Erythroblast (primary cell): ENCODE measurements at regions not wholly inside any gene's neighbourhood (a gene's known extent, or its start where the extent isn't known, plus 50 kb on each side); places are given as distances from the start of the nearest gene placed in this dataset.

ENCODE experiments used
- GATA1 ChIP-seq: IDR thresholded peaks from 2 replicates; pipeline ENCODE4 v1.6.1; 2011; ENCODE audit warnings: low read depth, mild to moderate bottlenecking, control low read depth, low read length, moderate library complexity
- POLR2A ChIP-seq: IDR thresholded peaks from 2 replicates; pipeline ENCODE4 v1.6.1; 2011; ENCODE audit warnings: mild to moderate bottlenecking, low read length

DNA sequence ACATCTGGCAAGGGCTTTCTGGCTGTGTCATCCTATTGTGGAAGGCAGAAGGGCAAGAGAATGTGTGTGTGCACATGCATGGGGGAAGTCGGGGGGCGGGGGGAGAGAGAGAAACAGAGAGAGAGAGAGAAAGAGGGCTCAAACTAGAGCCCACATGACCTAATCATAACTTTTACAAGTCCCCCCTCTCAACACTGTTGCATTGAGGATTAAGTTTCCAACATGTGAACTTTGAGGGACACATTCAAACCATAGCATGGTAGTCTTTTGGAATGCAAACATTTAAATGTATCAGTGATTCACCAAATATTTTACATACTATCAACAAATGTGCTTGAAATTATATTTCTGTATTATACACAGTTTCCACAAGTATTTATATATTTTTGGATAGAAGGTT lies 655.4 kb upstream of the B3GALT2 start:
- no peak for TF ChIP-seq POLR2A
- TF ChIP-seq GATA1 = no peak
